ENCODE measurements at regions not wholly inside any gene's neighbourhood (a gene's known extent, or its start where the extent isn't known, plus 50 kb on each side); places are given as distances from the start of the nearest gene placed in this dataset.

DNA sequence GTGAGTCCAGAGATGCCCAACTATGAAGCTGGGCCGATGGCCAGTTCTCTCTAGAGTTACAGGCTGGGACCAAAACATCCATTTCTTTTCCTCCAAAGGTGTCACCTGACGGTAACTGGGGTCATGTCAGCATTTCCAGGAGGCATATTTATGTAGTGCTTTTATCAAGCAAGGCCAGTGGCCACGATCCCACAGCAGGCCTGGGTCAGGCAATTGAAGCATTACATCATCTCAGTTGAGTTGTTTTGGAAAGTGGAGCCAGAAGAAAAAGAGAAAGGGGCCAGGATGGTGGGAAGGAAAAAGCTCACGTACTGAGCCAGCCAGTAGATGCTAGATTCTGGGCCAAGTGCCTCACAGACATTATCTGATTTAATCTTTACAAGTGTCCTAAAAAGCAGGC, 73.9 kb upstream of the BRINP1 start:
- no peak overlapping the region for H3K4me3 ChIP-seq
- DNase-seq (no peak), ATAC-seq (no peak)
- no peak overlapping the region for H3K27ac ChIP-seq
- H3K36me3 ChIP-seq = no peaks in the 10 kb centered on the region
- H3K27me3 ChIP-seq (ENCODE audit: low read depth) = no peaks in the 10 kb centered on the region
- no peaks in the 10 kb centered on the region for H3K9me3 ChIP-seq
- no peaks in the 10 kb centered on the region for H3K4me1 ChIP-seq
- TF ChIP-seq, protein P1, sequence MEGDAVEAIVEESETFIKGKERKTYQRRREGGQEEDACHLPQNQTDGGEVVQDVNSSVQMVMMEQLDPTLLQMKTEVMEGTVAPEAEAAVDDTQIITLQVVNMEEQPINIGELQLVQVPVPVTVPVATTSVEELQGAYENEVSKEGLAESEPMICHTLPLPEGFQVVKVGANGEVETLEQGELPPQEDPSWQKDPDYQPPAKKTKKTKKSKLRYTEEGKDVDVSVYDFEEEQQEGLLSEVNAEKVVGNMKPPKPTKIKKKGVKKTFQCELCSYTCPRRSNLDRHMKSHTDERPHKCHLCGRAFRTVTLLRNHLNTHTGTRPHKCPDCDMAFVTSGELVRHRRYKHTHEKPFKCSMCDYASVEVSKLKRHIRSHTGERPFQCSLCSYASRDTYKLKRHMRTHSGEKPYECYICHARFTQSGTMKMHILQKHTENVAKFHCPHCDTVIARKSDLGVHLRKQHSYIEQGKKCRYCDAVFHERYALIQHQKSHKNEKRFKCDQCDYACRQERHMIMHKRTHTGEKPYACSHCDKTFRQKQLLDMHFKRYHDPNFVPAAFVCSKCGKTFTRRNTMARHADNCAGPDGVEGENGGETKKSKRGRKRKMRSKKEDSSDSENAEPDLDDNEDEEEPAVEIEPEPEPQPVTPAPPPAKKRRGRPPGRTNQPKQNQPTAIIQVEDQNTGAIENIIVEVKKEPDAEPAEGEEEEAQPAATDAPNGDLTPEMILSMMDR (IDR thresholded peaks at IDR 0.05) = no peak
- intact Hi-C loops (cut with DNase I) = no loop called here

DNA sequence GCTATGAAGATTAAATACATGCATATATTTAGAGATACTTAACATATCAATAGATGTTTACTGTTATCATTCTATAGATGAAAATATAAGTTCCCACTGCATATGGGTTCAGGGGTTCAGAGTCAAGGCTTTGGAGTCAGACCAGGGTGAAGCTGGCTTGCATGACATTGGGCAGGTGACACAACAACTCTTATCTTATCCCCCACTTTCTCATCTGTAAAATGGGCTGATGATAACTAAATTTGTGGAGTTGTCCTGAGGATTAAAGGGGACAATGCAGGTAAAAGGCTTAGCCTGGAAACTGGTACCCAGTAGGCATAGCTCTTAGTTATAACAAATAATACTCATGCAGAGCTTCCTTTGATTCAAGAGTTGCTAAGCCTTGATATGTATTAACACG, 72.6 kb upstream of the BRINP1 start:
- no peak for DNase-seq
- TF ChIP-seq, protein P1 (IDR thresholded peaks at IDR 0.05) = no peak
- Histone ChIP-seq H3K27me3 (ENCODE audit: low read depth) (no peaks in the 10 kb centered on the region), H3K27ac (no peak overlapping the region), H3K36me3 (no peaks in the 10 kb centered on the region), H3K9me3 (no peaks in the 10 kb centered on the region), H3K4me1 (no peaks in the 10 kb centered on the region), H3K4me3 (no peak overlapping the region)
- no peak for ATAC-seq
- intact Hi-C loops (cut with DNase I) = no loop called here

DNA sequence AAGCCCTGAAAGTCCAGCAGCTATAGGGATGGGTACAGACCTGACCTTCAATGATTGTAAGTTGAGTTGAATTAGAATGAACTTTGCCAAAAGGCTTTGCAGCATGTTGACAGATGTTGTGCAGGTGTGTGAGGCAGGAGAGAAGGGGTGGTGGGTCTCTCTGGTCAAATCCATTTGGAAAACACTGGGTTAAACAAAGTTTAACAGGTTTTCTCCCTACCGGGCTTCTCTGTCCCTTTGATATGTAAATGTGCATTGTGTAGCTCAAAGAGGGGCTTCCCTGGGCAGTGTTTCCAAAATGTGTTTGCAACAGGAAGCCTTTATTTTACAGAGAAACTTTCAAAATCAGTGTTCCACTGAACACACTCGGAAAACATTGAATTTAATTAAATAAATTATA, 72.1 kb upstream of the BRINP1 start:
- H3K4me3 ChIP-seq = no peak overlapping the region
- no peaks in the 10 kb centered on the region for H3K9me3 ChIP-seq
- ATAC-seq (no peak), DNase-seq (no peak)
- H3K27me3 ChIP-seq (ENCODE audit: low read depth) = no peaks in the 10 kb centered on the region
- TF ChIP-seq, protein P1 (IDR thresholded peaks at IDR 0.05) = no peak
- intact Hi-C loops (cut with DNase I) = no loop called here
- H3K27ac ChIP-seq = no peak overlapping the region
- no peaks in the 10 kb centered on the region for H3K4me1 ChIP-seq
- no peaks in the 10 kb centered on the region for H3K36me3 ChIP-seq

DNA sequence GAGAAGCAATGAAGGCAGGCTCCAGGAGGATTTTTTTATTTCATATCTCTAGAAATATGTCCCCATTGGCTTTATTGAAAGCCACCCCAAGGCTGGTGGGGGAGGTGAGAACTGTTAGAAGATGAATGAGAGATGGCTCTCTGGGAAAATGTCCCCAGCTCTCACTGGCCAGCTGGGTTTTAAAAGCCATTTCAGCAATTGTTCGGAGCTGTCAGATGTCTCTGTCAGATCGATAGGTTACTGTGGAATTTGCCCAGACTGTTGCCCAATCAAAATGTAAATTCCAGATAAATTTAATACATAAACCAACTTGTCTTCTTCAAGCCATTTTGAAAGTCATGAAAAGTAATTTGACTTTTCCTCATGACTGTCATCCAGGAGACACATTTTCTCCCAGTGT, 67.0 kb upstream of the BRINP1 start:
- Histone ChIP-seq H3K27ac (no peak overlapping the region), H3K27me3 (ENCODE audit: low read depth) (no peaks in the 10 kb centered on the region), H3K9me3 (no peaks in the 10 kb centered on the region), H3K4me3 (no peak overlapping the region), H3K36me3 (no peaks in the 10 kb centered on the region), H3K4me1 (no peaks in the 10 kb centered on the region)
- intact Hi-C loops (cut with DNase I) = no loop called here
- ATAC-seq (no peak), DNase-seq (no peak)
- TF ChIP-seq, protein P1 (IDR thresholded peaks at IDR 0.05) = no peak

DNA sequence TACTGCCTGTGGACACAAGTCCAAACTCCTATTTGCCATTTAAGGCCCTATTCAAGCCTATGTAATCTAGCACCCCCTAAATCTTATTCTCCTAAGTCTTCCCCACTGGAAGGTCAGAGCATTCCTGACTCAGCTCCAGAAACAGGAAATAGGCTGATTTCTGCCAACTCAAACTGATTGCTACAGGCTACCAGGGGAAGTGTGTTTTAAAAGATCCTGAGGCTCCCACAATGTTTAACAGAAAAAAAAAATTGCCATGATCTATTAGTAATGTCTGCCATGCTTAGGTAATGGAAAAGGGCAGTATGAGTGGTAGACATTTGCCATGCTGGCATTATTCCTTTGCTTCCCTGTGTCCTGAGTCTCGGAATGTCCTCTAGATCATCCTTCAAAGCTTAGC, 65.8 kb upstream of the BRINP1 start:
- no peak for DNase-seq
- no peak overlapping the region for H3K27ac ChIP-seq
- no peak for ATAC-seq

More for the DNA sequence above, 65.8 kb upstream of the BRINP1 start:
- Histone ChIP-seq H3K27me3 (ENCODE audit: low read depth) (no peaks in the 10 kb centered on the region), H3K36me3 (no peaks in the 10 kb centered on the region), H3K4me3 (no peak overlapping the region), H3K9me3 (no peaks in the 10 kb centered on the region), H3K4me1 (no peaks in the 10 kb centered on the region)
- TF ChIP-seq, protein P1 (IDR thresholded peaks at IDR 0.05) = no peak
- intact Hi-C loops (cut with DNase I) = no loop called here
